ENCODE measurements at regions not wholly inside any gene's neighbourhood (a gene's known extent, or its start where the extent isn't known, plus 50 kb on each side); places are given as distances from the start of the nearest gene placed in this dataset.

DNA sequence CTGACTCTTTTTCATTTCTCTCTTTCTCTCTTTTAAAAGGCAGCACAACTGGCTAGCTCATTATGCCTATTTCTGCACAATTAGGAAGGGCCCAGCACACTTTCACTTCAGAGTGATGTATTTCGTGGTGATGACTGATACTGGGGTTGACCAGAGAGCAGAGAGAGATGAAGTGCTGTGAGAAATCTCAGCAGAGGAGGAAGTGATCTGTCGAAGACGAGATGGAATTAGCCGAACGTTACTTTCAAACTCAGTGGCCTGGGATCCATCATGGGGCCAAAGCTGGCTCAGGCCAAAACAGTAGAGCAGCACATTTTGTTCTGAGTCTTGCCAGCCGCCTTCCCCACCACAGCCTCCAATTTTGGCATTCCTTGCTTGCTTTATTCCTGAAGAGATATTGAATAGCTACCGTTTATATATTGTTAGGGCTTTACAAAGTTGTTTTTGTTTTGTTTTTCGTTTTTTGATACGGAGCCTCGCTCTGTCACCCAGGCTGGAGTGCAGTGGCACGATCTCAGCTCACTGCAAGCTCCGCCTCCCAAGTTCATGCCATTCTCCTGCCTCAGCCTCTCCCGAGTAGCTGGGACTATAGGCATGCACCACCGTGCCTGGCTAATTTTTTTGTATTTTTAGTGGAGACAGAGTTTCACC lies 213.2 kb upstream of the ECI2 start:
- intact Hi-C loops (cut with DNase I), result no loop called here
- 65% methylated on average over 14 of the region's 14 CpGs for WGBS
- no peaks in the 10 kb centered on the region for H3K27me3 ChIP-seq (ENCODE audit: control insufficient read depth, insufficient read depth)
- H3K27ac ChIP-seq (ENCODE audit: low read length), result no peak overlapping the region
- no peaks in the 10 kb centered on the region for H3K9me3 ChIP-seq (ENCODE audit: control insufficient read depth, low read length)
- ATAC-seq (no peak), DNase-seq (peak in 1 of 3 donors; percentile 50)
- no peak overlapping the region for H3K4me3 ChIP-seq (ENCODE audit: low read length)
- H3K4me1 ChIP-seq (ENCODE audit: control insufficient read depth, insufficient read depth, low read length), result peaks cover 21% of the 10 kb centered on the region

DNA sequence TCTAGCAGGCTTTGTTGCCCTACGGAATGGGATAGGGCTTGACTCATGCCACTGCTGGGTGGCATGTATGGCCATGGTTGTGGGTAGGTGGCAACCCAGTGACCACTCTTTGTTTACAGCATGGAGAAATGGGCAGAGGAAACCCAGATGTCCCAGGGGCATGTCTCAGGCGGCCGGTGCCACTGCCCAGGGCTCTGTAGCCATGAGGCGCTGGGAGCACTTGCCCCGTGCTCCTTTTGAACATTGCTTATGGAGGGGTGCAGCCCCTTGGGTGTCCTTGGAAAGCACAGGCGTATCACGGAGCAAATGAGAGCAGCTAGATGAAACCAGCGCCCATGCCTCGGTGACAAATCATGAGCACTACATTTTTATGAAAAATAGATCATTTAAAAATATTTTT lies 212.5 kb upstream of the ECI2 start:
- Histone ChIP-seq H3K27me3 (ENCODE audit: control insufficient read depth, insufficient read depth) (no peaks in the 10 kb centered on the region), H3K9me3 (ENCODE audit: control insufficient read depth, low read length) (no peaks in the 10 kb centered on the region), H3K27ac (ENCODE audit: low read length) (no peak overlapping the region), H3K4me1 (ENCODE audit: control insufficient read depth, insufficient read depth, low read length) (peaks cover 21% of the 10 kb centered on the region), H3K4me3 (ENCODE audit: low read length) (no peak overlapping the region)
- DNase-seq (no peak), ATAC-seq (no peak)
- intact Hi-C loops (cut with DNase I), result no loop called here
- 98% methylated on average over 9 of the region's 9 CpGs for WGBS

DNA sequence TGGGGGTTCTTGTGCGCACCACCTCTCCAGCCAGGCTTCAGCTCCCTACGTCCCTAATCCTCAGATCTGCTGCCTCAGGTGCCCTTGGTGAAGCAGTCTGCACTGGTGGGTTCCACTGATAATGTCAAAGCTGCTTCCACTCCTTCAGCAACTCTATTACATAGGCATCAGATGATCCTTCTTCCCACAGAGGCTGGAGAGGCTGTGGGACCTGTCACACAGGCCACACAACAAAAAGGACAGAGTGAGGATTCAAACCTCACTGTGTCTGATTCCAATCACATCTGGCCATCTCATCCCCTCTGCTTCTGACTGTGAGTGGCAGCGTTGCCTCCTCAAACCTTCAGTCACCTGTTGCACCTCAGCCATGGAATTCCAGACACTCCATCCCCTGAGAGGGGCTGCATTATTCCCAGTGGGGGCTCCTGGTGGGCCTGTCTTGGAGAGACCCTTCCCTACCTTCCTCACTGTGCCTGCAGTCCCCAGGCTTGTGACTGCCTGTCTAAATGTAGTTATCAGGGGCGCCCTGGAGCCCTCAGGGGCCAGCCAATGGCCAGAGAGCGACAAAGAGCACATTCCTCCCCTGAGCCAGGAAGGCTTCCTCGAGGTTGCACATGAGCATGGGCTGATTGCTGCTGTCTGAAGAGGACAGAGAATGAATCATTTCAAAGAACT lies 211.4 kb upstream of the ECI2 start:
- peak in 1 of 2 donors; percentile 6 for ATAC-seq
- Histone ChIP-seq H3K9me3 (ENCODE audit: control insufficient read depth, low read length) (no peaks in the 10 kb centered on the region), H3K4me3 (ENCODE audit: low read length) (no peak overlapping the region), H3K27ac (ENCODE audit: low read length) (peak overlapping the region; percentile 36), H3K27me3 (ENCODE audit: control insufficient read depth, insufficient read depth) (no peaks in the 10 kb centered on the region), H3K4me1 (ENCODE audit: control insufficient read depth, insufficient read depth, low read length) (peaks cover 14% of the 10 kb centered on the region)
- WGBS, result 71% methylated on average over 6 of the region's 6 CpGs
- no peak for DNase-seq
- intact Hi-C loops (cut with DNase I), result no loop called here

DNA sequence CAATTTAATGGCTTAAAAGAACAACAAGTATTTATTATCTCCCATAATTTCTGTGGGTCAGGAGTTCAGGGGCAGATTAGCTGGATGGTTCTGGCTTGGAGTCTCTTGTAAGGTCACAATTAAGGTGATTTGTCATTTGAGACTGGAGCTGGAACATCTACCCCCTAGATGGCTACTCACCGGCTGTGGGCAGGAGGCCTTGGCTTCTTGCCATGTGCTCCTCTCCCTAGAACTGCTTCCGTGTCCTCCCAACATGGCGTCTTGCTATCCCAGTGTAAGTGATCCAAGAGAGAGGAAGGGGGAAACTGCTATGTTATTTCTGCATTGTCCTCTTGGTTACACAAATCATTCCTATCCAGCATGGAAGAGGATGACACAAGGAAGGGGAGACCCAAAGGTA lies 210.2 kb upstream of the ECI2 start:
- Histone ChIP-seq H3K4me1 (ENCODE audit: control insufficient read depth, insufficient read depth, low read length) (peaks cover 8% of the 10 kb centered on the region), H3K4me3 (ENCODE audit: low read length) (no peak overlapping the region), H3K27me3 (ENCODE audit: control insufficient read depth, insufficient read depth) (no peaks in the 10 kb centered on the region), H3K27ac (ENCODE audit: low read length) (no peak overlapping the region), H3K9me3 (ENCODE audit: control insufficient read depth, low read length) (no peaks in the 10 kb centered on the region)
- 72% methylated on average over 3 of the region's 3 CpGs for WGBS
- no peak for DNase-seq
- ATAC-seq, result no peak
- intact Hi-C loops (cut with DNase I), result no loop called here

DNA sequence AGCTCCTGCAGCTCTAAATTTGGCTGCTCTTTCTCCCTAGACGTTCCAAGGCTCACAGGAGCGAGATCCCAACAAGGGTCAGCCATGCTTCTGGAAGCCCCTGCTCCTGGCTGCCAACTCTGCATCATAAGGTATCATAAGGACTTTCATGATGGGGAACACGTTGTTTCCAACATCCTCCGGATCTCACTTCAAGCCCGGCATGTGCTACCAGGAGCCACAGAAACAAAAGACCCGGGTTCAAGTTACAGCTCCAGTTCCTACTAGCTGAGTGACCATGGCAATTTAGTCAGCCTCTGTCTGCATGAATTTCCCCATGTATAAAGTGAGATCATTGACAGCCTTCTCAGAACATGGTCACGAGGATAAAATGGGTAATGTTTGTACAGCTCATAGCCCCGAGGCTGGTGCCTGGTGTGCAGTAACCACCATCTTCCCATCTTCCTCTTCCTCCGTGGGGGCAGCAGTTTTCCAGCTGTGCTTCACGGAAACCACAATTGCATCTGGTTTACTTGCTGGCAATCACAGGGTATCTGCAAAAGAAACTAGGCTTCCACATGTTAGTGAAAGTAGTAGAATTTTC lies 209.0 kb upstream of the ECI2 start:
- WGBS, result 70% methylated on average over 10 of the region's 10 CpGs
- DNase-seq, result no peak
- H3K27ac ChIP-seq (ENCODE audit: low read length), result no peak overlapping the region
- intact Hi-C loops (cut with DNase I), result no loop called here
- peaks cover 2% of the 10 kb centered on the region for H3K4me1 ChIP-seq (ENCODE audit: control insufficient read depth, insufficient read depth, low read length)
- H3K4me3 ChIP-seq (ENCODE audit: low read length), result no peak overlapping the region
- ATAC-seq, result no peak
- no peaks in the 10 kb centered on the region for H3K9me3 ChIP-seq (ENCODE audit: control insufficient read depth, low read length)
- no peaks in the 10 kb centered on the region for H3K27me3 ChIP-seq (ENCODE audit: control insufficient read depth, insufficient read depth)

DNA sequence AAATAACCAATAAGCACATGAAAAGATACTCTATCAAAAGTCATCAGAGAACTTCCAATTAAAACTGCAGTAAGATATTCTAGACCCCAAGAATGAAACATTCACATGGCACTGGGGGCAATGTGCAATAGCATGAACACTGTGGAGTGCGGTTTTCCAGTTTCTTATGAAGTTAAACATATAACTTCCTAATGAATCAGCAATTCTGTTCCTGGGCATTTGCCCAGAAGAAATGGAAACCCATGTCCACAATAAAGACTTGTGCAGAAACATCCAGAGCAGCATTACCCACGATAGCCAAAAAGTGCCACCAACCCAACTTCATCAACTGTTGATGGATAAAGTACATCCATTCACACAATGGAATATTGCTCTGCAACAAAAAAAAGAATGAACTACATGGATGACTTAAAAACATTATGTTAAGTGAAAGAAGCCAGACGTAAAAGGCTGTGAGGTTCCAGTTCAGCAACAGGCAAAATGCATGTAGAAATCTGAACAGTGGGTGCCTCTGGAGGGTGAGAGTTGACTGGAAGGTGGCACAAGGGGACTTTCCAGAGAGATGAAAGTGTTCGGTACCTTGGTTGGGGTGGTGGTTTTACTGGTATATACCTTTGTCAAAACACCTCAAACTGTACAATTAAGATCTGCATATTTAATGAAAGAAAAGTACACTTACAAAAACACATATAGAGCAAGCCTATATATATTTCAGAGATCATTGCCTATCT lies 207.2 kb upstream of the ECI2 start:
- intact Hi-C loops (cut with DNase I), result no loop called here
- Histone ChIP-seq H3K27me3 (ENCODE audit: control insufficient read depth, insufficient read depth) (no peaks in the 10 kb centered on the region), H3K4me3 (ENCODE audit: low read length) (no peak overlapping the region), H3K27ac (ENCODE audit: low read length) (no peak overlapping the region), H3K4me1 (ENCODE audit: control insufficient read depth, insufficient read depth, low read length) (peaks cover 2% of the 10 kb centered on the region), H3K9me3 (ENCODE audit: control insufficient read depth, low read length) (no peaks in the 10 kb centered on the region)
- ATAC-seq (no peak), DNase-seq (no peak)
- 92% methylated on average over 4 of the region's 4 CpGs for WGBS

DNA sequence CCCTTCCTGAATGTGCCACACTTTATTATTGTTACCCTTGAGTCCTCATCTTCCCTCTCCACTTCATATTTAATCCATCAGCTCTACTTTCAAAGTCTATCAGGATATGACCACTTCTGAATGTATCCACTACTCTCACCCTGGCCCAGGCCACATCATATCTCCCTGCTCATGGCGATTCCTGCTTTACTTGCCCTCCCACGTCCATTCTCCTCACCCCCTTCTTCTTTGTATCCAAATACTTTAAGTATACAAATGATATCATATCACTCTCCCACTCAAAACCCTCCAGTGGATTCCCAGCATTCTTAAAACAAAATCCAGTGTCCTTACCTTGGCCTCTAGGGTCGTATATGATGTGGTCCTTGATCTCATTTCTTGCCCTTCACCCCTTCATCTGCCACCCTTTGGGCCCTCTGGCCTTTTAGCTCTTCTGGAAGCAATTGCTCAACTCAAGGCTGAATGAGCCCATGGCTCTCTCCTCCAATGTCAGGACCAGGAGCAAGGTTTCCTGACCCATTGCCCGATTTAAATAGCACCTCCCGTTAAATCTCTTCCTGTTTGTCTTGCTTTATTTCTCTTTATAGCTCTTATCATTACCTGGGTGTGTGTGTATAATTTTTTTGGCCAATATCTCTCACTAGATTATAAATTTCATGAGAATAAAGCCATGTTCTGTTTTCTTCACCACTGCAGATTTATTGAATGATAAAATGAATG lies 205.9 kb upstream of the ECI2 start:
- no peak for ATAC-seq
- intact Hi-C loops (cut with DNase I), result no loop called here
- H3K9me3 ChIP-seq (ENCODE audit: control insufficient read depth, low read length), result no peaks in the 10 kb centered on the region
- H3K27ac ChIP-seq (ENCODE audit: low read length), result no peak overlapping the region
- no peaks in the 10 kb centered on the region for H3K27me3 ChIP-seq (ENCODE audit: control insufficient read depth, insufficient read depth)
- H3K4me1 ChIP-seq (ENCODE audit: control insufficient read depth, insufficient read depth, low read length), result no peaks in the 10 kb centered on the region
- DNase-seq, result no peak
- 63% methylated on average over 5 of the region's 5 CpGs for WGBS
- no peak overlapping the region for H3K4me3 ChIP-seq (ENCODE audit: low read length)

DNA sequence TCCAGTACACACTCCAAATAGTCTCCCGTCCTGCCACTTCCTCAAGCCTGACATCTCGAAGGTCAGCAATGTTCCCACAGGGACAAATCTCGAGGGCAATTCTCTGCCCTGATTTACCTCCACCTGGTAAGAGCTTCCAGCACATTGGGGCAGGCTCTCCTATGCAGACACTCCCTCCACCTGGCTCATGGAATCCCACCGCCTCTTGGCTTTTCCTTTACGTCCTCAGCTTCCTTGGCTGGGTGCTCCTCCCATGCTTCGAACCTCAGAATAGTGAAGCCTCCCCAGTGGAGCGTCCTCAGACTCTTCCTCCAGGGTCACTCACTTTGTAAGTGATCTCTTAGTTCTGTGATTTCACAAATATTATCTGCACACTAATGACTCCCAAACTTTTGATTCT lies 205.2 kb upstream of the ECI2 start:
- Histone ChIP-seq H3K9me3 (ENCODE audit: control insufficient read depth, low read length) (no peaks in the 10 kb centered on the region), H3K4me1 (ENCODE audit: control insufficient read depth, insufficient read depth, low read length) (no peaks in the 10 kb centered on the region), H3K4me3 (ENCODE audit: low read length) (no peak overlapping the region), H3K27ac (ENCODE audit: low read length) (no peak overlapping the region), H3K27me3 (ENCODE audit: control insufficient read depth, insufficient read depth) (no peaks in the 10 kb centered on the region)
- WGBS, result 91% methylated on average over 7 of the region's 7 CpGs
- intact Hi-C loops (cut with DNase I), result no loop called here
- DNase-seq, result no peak
- ATAC-seq, result no peak

DNA sequence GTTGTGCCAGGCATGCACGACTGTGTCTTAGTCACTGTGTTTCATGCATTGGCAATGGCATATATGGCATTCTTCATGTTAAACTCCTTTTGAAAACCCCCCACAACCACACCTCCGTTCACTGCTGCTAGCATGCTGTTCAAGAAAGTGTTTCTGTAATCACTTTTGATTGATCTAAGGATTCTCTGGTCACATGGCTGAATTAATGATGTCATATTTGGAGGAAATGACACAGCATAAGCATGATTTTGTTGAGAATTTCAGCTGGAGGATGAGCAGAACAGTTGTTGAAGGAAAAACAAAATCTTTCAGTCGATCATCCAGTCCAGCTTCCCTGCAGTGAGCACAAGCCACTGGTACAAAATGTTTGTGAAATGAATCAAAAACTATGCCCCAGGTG lies 203.5 kb upstream of the ECI2 start:
- WGBS, result 85% methylated on average over 3 of the region's 3 CpGs
- no peak overlapping the region for H3K27ac ChIP-seq (ENCODE audit: low read length)
- H3K27me3 ChIP-seq (ENCODE audit: control insufficient read depth, insufficient read depth), result no peaks in the 10 kb centered on the region
- no peak for ATAC-seq
- H3K4me3 ChIP-seq (ENCODE audit: low read length), result no peak overlapping the region
- intact Hi-C loops (cut with DNase I), result no loop called here
- DNase-seq, result no peak
- no peaks in the 10 kb centered on the region for H3K9me3 ChIP-seq (ENCODE audit: control insufficient read depth, low read length)
- H3K4me1 ChIP-seq (ENCODE audit: control insufficient read depth, insufficient read depth, low read length), result no peaks in the 10 kb centered on the region

DNA sequence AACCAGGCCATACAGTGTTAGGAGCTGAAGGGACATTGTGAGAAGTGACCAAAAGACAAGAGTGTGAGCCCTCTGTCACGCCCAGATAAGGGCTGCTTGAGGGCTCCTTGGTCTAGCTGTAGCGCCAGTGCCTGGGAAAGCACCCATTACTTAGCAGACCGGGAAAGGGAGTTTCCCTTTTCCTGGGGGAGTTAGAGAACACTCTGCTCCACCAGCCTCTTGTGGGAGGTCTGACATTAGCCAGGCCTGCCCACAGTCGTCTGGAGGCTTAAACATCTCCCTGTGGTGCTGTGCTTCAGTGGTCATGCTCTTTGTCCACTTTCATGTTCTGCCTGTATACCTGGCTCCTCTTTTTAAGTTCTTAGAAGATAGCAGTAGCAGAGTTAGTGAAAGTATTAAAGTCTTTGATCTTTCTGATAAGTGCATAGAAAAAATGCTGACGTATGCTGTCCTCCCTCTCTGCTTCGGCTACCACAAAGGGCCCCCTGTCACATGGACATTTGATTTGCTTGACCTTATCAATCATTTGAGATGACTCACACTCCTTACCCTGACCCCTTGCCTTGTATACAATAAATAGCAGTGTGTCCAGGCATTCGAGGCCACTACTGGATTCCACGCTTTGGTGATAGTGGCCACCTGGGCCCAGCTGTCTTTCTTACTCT lies 201.5 kb upstream of the ECI2 start:
- no peak overlapping the region for H3K4me3 ChIP-seq (ENCODE audit: low read length)
- no peak overlapping the region for H3K27ac ChIP-seq (ENCODE audit: low read length)
- H3K9me3 ChIP-seq (ENCODE audit: control insufficient read depth, low read length), result no peaks in the 10 kb centered on the region
- H3K4me1 ChIP-seq (ENCODE audit: control insufficient read depth, insufficient read depth, low read length), result no peaks in the 10 kb centered on the region
- intact Hi-C loops (cut with DNase I), result no loop called here
- ATAC-seq (no peak), DNase-seq (no peak)
- H3K27me3 ChIP-seq (ENCODE audit: control insufficient read depth, insufficient read depth), result no peaks in the 10 kb centered on the region
- 68% methylated on average over 8 of the region's 8 CpGs for WGBS

All from right cardiac atrium (tissue), 5 donors.